Stimulated activated CD8-positive, alpha-beta memory T cell treated with anti-CD3 and anti-CD28 coated beads, Interleukin-7, amount 100 ng/mL, for 24 hours (primary cell): ENCODE measurements at regions not wholly inside any gene's neighbourhood (a gene's known extent, or its start where the extent isn't known, plus 50 kb on each side); places are given as distances from the start of the nearest gene placed in this dataset.
"Not testable (repeated sequence)": the region's sequence is repeated elsewhere in the genome, so short reads cannot be mapped to it uniquely, and the experiment has no call there.

Source experiments
- DNase-seq: peaks from one replicate; pipeline ENCODE4 v3.0.0-alpha.2; 2020; ENCODE audit warnings: low read depth

DNA sequence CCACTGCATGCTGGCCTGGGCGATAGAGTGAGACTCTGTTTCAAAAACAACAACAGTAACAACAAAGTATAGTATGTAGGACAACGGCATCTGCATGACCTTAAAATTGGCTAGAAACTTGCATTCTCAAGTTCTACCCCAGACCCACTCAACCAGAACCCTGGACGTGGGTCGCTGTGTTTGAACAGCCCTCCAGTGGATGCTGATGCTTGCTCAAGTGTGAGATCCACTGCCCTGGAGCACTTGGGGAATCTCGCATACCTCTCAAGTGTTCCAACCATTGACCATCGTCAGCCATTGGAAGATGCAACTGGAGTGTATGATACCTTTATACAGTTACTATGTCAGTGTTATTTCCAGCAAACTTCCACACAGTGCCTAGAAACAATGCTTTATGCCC, 435.9 kb downstream of the DCDC2C start:
- no peak for DNase-seq

GRCh38 chr2:4139731-4140130, 436.4 kb downstream of the DCDC2C start:
- DNase-seq, result no peak

DNA sequence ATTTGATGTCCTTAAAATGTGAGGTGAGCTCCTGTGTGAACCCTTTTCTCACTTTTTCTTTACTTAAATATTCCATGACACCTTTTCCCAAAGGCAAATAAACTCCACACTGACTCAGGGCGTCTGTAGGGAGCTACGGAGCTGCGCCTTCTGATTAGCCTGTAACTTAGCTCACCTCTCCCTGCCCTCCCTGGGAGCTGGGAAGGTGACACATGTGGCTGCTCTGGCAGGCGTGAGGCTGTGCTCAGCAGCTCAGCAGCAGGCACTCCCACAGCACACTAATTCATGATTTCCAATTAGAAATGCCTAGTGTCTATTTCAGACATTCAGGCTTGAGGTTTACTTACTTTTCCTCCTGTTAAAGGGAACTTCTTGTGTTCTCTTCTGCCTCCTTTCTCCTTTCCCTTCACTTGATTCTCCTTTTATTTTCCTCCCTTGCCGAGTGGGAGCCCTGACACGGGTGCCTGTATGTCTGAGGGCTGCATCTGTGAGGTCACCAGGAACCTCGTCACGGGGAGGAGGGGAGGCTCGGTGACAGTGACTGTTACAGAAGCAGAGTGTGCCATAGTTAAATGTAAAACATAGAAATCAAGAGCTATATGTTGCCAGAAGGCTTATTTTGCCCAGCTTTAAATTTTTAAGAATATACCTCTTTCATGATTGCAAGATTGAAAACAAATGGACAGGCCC, 437.1 kb downstream of the DCDC2C start:
- no peak for DNase-seq

DNA sequence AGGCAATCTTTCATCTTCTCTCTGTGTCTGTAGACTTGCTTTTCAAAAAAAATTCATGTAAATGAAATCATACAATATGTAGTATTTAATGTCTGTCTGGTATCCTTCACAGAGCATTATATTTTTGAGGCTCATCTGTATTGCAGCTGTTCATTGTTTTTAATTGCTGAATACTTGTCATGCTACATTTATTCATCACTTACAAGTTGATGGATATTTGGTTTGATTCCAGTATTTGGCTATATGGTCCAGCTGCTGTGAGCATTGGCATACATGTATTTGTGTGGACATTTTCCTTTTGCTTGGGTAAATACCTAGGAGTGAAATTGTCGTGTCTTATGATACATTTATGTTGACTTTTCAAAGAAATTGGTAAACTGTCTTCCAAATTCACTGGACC, 441.4 kb downstream of the DCDC2C start:
- DNase-seq, result no peak

GRCh38 chr2:4151521-4151920, 448.1 kb downstream of the DCDC2C start:
- DNase-seq, result no peak

- no peak for DNase-seq
Observed at GRCh38 chr2:4152051-4152450, 448.7 kb downstream of the DCDC2C start.

GRCh38 chr2:4168834-4169233, 465.5 kb downstream of the DCDC2C start:
- DNase-seq, result no peak

DNA sequence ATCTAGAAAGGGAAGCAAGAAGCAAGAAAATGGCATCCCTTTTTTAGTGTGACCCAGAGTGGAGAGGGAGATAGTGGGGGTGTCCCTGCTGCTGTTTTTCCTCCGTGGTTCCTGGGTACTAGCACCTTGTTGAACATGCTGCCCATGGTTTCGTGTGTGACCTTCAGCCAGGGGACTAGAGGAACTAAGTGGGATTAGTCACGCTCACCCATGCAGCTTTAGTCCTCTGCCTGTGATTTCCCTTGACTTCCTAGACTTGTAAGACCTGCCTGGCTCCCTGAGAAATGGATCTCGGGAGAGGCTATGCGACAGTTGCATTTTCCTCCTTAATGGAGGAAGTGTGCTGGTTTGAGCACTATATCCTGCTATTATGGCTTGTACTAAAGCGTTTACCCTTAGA, 471.4 kb downstream of the DCDC2C start:
- no peak for DNase-seq

DNA sequence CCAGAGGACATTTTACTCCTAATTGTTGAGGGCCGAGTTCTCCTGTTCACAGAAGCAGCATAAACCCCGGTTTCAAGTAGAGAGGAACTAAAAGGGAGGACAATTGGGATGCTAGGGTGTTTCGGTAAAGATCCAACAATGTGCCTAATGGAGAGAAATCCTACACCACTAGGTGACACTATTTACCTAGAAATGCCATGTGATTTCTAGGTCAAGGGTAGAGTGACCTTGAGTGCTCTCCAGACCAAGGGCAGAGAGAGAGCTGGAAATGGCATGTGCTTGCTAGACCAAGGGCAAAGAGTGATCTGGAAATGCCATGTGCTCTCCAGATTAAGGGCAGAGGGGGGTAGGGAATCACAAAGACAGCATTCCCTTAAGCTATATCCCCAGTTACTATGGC, 472.0 kb downstream of the DCDC2C start:
- no peak for DNase-seq

GRCh38 chr2:4180631-4181030, 477.3 kb downstream of the DCDC2C start:
- no peak for DNase-seq

DNA sequence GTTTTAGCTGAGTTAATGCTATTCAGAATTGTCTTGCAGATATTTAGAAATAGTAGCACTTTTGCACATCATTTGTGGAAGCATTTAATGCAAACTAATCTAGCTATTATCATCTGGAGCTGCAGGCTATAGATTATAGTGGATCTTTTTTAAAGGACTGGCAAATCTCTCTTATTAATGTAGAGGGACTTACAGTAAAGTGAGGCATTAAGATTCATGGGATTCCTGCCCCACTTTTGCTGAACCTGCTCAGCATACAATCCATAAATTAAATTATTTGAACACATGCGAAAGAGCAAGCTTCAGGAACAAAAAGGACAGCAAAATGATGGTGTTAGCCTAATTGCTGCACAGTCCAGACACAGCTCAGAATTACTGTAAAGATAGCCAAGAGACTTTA, 477.7 kb downstream of the DCDC2C start:
- DNase-seq, result no peak

- DNase-seq, result no peak
Observed at GRCh38 chr2:4188561-4188960, 485.2 kb downstream of the DCDC2C start.

DNA sequence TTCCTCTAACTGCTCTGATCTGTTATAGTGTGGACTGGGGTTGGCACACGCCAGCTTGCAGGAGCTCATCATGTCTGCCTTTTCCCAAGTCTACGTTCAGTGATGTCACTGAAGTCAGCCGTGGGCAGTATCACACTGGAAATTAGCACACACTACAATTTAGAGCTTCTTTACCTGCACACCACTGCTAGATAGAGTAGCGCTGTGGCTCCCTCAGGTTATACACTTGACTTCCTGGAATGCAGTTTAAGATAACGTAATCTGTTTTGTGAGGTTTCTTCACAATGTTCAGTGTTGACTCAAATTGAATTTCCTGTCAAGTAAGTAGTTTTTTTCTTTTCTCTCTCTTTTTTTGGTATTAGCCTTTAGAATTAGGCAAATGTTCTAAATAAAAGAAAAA, 487.2 kb downstream of the DCDC2C start:
- no peak for DNase-seq

DNA sequence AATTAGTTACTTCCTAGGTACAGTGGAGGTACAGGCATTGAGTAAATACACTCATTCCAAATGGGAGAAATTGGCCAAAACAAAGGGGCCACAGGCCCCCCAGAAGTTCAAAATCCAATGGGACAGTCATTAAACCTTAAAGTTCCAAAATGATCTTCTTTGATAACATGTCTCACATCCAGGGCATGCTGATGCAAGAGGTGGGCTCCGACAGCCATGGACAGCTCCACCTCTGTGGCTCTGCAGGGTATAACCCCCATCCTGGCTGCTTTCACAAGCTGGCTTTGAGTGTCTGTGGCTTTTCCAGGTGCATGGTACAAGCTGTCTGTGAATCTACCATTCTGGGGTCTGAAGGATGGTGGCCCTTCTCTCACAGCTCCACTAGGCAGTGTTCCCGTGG, 488.7 kb downstream of the DCDC2C start:
- no peak for DNase-seq

GRCh38 chr2:4214444-4215205, 511.2 kb downstream of the DCDC2C start:
- no peak for DNase-seq

DNA sequence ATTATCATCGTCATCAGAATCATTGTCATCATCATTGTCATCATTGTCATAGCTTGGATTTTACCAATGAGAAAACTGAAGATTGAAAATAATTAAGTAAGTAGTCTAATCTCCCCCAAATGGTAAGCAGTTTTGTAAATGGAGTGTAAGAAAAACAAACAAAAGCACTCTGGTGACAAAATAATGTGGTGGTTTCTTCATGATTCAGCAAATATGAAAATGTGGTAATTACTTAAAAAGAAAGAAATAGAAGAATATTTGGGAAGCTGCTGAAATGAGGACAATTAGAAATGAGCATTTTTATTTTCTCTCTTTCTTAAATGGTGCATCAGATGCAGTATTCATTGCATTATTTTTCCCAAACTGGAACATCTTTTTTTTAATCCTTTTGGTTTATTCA, 514.4 kb downstream of the DCDC2C start:
- no peak for DNase-seq

DNA sequence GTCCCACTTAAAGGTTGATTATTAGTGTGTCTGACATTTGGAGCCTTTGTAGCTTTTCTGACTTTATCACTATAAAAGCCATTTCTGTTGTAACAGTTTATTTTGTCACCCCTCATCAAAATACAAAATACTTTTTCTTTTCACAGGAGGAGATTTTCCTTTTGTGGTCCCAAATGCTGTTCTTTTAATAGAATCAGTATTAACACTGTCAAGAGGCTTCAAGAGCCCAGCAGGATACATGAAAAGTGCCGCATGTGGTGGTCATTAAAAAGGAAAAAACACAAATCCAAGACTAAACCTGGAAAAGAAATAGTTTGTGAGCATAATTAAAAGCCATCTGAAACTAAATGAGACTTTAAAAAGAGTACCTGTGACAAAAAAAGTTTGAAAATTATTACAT, 515.7 kb downstream of the DCDC2C start:
- no peak for DNase-seq

DNA sequence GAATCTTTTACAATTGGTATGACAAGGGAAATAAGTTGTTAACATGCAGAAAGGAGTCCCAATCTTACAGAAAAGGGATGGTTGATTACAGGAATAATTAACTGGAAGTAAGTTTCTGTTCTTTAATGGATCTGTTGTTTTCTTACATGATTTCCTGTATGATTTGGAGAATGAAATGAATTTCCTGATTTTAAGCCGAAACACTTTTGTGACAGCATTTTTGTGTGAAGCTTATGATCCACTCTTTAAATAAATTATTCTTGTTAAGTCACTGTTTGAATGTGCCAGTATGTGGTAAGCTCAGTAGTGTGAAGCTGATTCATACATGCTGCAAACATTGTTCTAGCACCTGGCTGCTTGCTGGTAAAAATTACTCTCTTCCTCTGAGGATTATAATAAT, 516.2 kb downstream of the DCDC2C start:
- DNase-seq, result no peak

- no peak for DNase-seq
Observed at GRCh38 chr2:4221434-4221833, 518.1 kb downstream of the DCDC2C start.

DNA sequence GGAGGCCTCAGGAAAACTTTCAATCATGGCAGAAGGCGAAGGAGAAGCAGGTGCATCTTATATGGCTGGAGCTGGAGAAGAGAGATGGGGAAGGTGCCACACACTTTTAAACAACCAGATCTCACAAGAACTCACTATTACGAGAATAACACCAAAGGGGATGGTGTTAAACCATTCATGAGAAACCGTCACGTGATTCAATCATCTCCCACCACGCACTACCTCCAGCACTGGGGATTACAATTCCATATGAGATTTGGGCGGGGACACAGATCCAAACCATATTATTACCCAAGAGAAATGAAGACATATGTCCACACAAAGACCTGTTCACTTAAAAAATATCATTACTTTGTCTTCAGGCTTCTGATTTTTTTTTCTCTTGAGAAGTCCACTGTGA, 518.5 kb downstream of the DCDC2C start:
- DNase-seq, result no peak

DNA sequence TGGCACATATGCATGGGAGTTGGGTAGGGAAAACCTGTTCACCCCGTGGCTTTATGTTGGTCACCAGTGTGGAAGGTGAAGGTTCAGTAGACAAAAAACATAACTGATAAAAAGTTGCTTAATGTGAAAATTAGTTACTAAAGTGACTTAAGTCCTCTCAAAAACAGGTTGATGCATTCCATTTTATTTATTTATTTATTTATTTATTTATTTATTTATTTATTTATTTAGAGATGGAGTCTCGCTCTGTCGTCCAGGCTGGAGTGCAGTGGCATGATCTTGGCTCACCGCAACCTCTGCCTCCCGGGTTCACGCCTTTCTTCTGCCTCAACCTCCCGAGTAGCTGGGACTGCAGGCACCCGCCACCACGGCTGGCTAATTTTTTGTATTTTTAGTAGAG, 541.0 kb downstream of the DCDC2C start:
- not testable (repeated sequence) for DNase-seq

- DNase-seq, result no peak
Observed at GRCh38 chr2:4246364-4247131, 543.2 kb downstream of the DCDC2C start.

DNA sequence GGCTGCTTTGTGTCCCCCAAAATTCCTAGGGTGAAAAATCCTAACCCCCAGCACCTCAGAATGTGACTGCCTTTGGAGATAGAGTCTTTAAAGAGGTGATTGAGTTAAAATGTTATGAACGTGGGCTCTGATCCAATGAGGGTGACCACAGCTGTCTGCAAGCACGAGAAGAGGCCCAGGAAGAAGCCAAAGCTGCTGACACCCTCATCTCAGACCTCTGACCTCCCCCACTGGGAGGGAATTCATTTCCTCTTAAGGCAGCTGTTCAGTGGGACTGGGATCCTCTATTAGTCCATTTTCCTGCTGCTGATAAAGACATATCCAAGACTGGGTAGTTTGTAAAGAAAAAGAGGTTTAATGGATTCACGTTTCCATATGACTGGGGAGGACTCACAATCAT, 544.4 kb downstream of the DCDC2C start:
- no peak for DNase-seq
